Activated CD8-positive, alpha-beta memory T cell treated with anti-CD3 and anti-CD28 coated beads, Interleukin-2, amount 10 ng/mL, durations not matched to agents 7 days and 5 days (primary cell): ENCODE measurements at regions not wholly inside any gene's neighbourhood (a gene's known extent, or its start where the extent isn't known, plus 50 kb on each side); places are given as distances from the start of the nearest gene placed in this dataset.

Source experiments
- ATAC-seq: fragments of 150-1000 bp; cut with Tn5 transposase; one replicate; pipeline ENCODE4 v1.10.0; 2021; ENCODE audit warnings: moderate library complexity
- CTCF ChIA-PET: fragments of 350-600 bp; sonication (Branson Sonifier 250); formaldehyde crosslinking; loops from one replicate; lab custom pipeline; 2021; ENCODE audit warnings: antibody characterized with exemption; lab: Charles Lee
- DNase-seq: peaks from one replicate; pipeline ENCODE4 v3.0.0-alpha.2; 2020
- H3K27ac Mint-ChIP-seq: one replicate; pipeline ENCODE4 v1.8.0; 2021; ENCODE audit warnings: mild to moderate bottlenecking, mixed read lengths
- H3K27me3 Mint-ChIP-seq: one replicate; pipeline ENCODE4 v1.8.0; 2021; ENCODE audit warnings: mixed read lengths
- H3K36me3 Mint-ChIP-seq: one replicate; pipeline ENCODE4 v1.8.0; 2021; ENCODE audit warnings: mild to moderate bottlenecking, mixed read lengths
- H3K4me1 Mint-ChIP-seq: one replicate; pipeline ENCODE4 v1.8.0; 2021; ENCODE audit warnings: mixed read lengths
- H3K4me3 Mint-ChIP-seq: one replicate; pipeline ENCODE4 v1.8.0; 2021; ENCODE audit warnings: mild to moderate bottlenecking, moderate library complexity, mixed read lengths
- H3K9me3 Mint-ChIP-seq: one replicate; pipeline ENCODE4 v1.8.0; 2022; ENCODE audit warnings: low read depth, mixed read lengths

DNA sequence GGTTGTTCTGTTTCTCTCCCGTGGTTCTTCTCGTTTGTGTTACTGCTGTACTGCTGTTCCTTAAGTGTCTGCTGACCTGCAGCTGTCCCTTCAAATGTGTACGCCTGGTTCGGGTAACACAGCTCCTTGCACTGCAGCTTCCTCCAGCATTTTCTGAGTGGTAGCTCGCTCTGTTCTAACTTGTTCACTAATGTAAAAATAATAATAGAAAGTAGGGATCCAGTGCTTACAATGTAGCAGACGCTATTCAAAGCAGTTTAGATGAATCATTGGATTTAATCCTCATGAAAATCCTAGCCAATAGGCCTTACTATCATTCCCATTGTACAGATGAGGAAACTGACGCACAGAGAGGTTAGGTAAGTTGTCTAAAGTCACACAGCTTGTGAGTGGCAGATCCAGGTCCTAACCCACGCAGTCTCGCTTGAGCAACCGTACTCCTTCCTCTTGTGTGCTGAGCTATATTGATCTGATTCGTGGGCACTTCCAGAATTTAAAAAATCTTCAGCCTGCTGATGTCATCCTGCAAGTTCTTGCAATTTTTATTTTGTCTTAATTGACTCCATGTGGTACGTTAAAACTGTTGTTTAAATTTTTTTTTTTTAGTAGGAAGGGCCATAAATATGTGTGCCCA is 448.2 kb upstream of the FAT1 start:
- no peak for ATAC-seq
- no peak overlapping the region for H3K4me3 Mint-ChIP-seq
- no peaks in the 10 kb centered on the region for H3K27me3 Mint-ChIP-seq
- DNase-seq, result no peak
- no peaks in the 10 kb centered on the region for H3K36me3 Mint-ChIP-seq
- H3K4me1 Mint-ChIP-seq, result no peaks in the 10 kb centered on the region
- peaks cover 13% of the 10 kb centered on the region for H3K9me3 Mint-ChIP-seq
- no peak overlapping the region for H3K27ac Mint-ChIP-seq
- CTCF ChIA-PET, result no interaction called here

DNA sequence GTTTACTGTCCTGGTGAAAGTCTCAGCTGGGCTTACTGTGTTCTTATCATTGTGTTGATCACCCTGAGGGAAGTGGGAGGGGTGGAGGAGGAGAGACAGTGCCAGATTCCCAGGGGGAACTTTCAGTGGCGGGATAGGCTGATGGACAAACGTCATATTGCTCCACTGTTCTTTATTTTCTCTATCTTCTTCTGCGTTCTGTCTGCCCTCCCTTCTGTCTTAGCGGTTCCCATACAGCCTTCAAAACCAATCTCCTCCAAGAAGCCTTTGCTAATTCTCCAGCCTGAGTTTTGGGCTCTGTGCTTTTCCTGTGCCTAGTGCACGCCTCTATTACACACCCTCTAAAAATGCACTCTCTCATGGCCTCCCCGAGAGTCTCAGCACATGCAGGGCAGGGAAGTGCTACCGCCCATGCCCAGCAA is 448.7 kb upstream of the FAT1 start:
- Mint-ChIP-seq H3K36me3 (no peaks in the 10 kb centered on the region), H3K4me3 (no peak overlapping the region), H3K4me1 (no peaks in the 10 kb centered on the region), H3K27ac (no peak overlapping the region), H3K27me3 (no peaks in the 10 kb centered on the region), H3K9me3 (peaks cover 13% of the 10 kb centered on the region)
- CTCF ChIA-PET, result no interaction called here
- ATAC-seq (no peak), DNase-seq (no peak)

DNA sequence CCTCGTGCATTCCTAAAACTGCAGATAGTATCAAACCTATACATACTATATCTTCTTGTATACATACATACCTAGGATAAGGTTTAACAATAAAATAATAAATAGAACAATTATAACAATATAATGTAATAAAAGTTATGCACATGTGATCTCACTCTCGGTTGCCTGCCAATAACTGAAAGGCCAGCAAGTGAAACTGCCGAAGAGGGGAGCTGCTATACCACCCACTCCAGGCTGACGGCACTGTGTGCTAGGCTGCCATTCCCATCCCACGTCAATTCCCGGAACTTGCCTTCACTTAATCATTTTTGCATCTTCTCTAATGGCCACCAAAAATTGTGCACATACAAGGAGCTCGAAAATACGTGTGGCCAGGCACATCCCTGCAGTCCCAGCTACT is 451.1 kb upstream of the FAT1 start:
- no peak for ATAC-seq
- no peaks in the 10 kb centered on the region for H3K4me1 Mint-ChIP-seq
- H3K4me3 Mint-ChIP-seq, result no peak overlapping the region
- CTCF ChIA-PET, result no interaction called here
- no peaks in the 10 kb centered on the region for H3K27me3 Mint-ChIP-seq
- peaks cover 13% of the 10 kb centered on the region for H3K9me3 Mint-ChIP-seq
- no peak overlapping the region for H3K27ac Mint-ChIP-seq
- DNase-seq, result no peak
- no peaks in the 10 kb centered on the region for H3K36me3 Mint-ChIP-seq

DNA sequence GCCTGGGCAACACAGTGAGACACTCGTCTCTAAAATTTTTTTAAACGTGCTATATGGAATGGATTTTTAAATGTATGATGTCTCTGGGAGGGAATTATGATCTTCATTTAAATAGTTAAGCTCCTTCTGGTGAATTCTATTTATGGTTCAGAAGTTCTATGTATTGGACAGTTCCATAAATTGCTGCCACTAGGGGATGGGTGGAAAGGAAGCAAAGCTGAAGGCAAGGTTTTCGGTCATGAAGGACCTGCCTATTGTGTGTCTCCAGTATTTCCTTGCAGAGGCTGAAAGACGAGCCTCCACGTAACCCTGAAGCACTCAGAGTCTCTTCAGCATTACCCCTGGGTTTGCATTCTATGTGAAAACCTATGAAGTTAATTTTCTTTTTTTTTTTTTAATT is 451.5 kb upstream of the FAT1 start:
- no peak overlapping the region for H3K4me3 Mint-ChIP-seq
- DNase-seq, result no peak
- no peaks in the 10 kb centered on the region for H3K27me3 Mint-ChIP-seq
- no peaks in the 10 kb centered on the region for H3K4me1 Mint-ChIP-seq
- CTCF ChIA-PET, result no interaction called here
- no peak for ATAC-seq
- H3K36me3 Mint-ChIP-seq, result no peaks in the 10 kb centered on the region
- peaks cover 13% of the 10 kb centered on the region for H3K9me3 Mint-ChIP-seq
- no peak overlapping the region for H3K27ac Mint-ChIP-seq

DNA sequence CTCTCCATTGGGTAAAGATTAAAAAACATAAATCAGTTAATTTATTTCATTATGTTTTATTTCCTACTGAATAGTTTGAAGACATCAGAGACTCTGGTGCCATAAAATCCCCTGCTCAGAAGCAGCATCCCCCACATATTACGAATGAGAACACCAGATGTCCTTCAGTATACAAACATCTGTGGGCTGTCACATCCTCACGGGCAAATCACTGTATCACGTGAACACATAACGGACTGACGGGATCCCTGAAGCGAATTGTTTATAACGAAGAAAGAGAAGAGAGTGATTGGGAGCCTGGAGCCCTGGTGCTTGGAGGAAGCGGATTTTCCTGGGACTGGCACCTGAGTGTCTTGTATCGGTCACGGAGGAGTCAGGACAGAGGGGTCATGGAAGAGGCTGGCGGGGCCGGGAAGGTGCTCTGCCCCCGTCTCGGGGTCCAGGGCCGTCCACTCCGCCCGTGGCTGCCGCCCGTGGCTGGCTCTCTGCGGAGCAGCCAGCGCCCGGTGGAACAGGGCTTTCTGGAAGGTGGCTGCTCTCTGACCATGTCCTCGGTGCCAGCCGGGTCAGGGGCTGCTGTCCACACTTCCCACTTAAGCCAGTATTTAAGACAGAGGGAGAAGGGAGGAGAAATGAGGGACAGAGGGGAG is 452.7 kb upstream of the FAT1 start:
- H3K36me3 Mint-ChIP-seq, result no peaks in the 10 kb centered on the region
- ATAC-seq (no peak), DNase-seq (no peak)
- no peaks in the 10 kb centered on the region for H3K27me3 Mint-ChIP-seq
- no peak overlapping the region for H3K4me3 Mint-ChIP-seq
- CTCF ChIA-PET, result no interaction called here
- H3K27ac Mint-ChIP-seq, result no peak overlapping the region
- H3K9me3 Mint-ChIP-seq, result peaks cover 13% of the 10 kb centered on the region
- no peaks in the 10 kb centered on the region for H3K4me1 Mint-ChIP-seq

DNA sequence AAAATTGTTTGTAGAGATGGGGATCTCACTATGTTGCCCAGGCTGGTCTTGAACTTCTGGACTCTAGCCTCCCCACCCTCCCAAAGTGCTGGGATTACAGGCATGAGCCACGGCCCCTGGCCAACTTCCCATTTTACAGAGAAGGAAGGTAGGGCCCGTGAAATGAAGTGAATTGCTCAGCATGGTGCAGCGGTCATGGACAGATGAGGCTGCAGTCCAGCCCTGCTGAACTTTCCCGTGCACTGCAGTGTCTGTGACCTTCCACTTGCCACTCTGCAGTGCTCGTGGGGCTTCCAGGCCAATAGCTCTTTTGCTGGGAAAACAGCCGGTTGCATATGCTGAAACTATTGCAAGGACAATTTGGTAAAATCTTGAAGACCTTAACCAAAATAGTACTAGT is 454.4 kb upstream of the FAT1 start:
- Mint-ChIP-seq H3K4me1 (no peaks in the 10 kb centered on the region), H3K36me3 (no peaks in the 10 kb centered on the region), H3K9me3 (peaks cover 11% of the 10 kb centered on the region), H3K4me3 (no peak overlapping the region), H3K27ac (no peak overlapping the region), H3K27me3 (no peaks in the 10 kb centered on the region)
- DNase-seq (no peak), ATAC-seq (no peak)
- CTCF ChIA-PET, result no interaction called here

DNA sequence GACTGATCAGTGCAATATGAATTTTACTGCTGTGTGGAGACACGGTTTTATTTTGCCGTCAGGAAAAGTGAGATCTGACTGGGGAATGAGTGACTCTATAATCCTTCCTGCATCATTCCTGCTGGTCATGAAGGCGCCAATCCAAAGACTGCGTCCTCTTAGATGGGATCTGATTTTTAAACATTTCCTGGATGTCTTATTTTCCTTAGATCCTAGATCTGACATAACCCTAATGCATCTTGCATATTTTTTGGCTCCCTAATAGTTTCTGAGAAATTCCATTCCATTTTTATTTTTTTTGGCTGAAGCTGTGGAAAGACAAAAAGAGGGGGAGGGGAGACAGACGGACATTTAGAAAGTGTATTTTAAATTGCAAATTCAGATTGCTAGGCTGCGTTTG is 454.9 kb upstream of the FAT1 start:
- Mint-ChIP-seq H3K36me3 (no peaks in the 10 kb centered on the region), H3K4me3 (no peak overlapping the region), H3K27me3 (no peaks in the 10 kb centered on the region), H3K4me1 (no peaks in the 10 kb centered on the region), H3K27ac (no peak overlapping the region), H3K9me3 (peaks cover 10% of the 10 kb centered on the region)
- ATAC-seq (no peak), DNase-seq (no peak)
- CTCF ChIA-PET, result no interaction called here

DNA sequence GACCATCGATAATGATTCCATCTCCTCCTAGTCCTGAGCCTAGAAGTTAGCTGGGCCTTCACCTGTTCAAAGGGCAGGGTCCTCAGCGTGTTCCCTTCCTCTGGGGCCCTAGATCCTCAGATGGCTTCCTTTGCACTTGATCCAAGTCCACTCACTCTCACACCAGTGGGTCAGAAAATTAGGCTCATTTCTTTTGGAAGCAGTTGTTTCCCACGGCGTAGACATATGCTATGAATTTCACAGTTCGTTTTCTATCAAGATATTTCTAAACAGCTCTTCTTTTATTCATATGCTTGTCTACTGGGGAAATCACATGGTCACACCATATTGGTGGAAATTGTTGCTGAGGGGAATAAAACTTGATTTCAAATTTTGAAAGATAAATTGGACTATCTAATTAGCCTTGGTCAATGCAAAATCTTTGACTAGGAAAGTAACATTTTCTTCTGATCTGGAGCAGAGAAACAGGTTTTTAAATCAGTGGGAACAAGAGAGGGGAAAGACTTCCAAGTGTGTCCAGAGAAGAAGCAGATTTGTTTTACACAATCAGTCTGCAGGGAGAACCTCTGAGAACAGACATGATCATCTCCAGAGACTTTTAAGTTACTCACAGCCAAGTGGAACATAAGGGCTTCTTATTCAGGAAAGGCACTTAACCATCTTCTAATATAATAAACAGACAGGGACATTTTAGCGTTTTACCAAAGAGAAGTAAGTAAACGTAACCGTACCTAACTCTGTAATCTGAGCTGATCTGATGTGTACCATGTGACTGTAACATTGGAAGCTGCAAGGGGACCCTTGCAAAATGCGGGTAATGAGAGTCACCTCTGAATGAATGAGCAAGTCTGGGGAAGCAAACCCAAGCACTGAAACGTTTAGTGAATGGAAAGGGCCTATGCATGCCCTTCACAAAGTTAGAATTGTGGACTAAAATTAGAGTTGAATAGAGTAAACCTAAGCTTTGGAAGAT is 455.7 kb upstream of the FAT1 start:
- ATAC-seq (no peak), DNase-seq (no peak)
- Mint-ChIP-seq H3K9me3 (peaks cover 4% of the 10 kb centered on the region), H3K4me3 (no peak overlapping the region), H3K27me3 (no peaks in the 10 kb centered on the region), H3K27ac (no peak overlapping the region), H3K4me1 (no peaks in the 10 kb centered on the region), H3K36me3 (no peaks in the 10 kb centered on the region)
- CTCF ChIA-PET, result no interaction called here

DNA sequence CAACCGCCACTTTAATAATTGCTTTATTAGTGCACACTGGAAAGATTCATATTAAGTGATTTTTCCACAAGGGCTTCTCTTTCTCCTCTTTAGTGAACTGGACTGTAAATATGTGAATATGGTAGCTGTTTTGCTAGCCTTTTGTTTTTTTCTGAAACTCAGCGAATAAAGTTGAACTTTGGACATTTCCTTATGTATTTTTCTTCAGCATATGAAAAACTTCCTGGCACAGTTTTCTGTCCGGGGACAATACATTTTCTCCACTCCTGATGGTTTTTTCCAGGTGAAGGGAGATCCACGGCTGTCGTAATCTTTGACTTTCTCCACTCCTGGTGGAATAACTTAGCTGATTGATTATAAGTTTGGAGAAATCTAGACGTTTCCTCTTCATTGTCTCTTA is 457.4 kb upstream of the FAT1 start:
- Mint-ChIP-seq H3K9me3 (peaks cover 2% of the 10 kb centered on the region), H3K36me3 (no peaks in the 10 kb centered on the region), H3K27ac (no peak overlapping the region), H3K4me3 (no peak overlapping the region), H3K27me3 (no peaks in the 10 kb centered on the region), H3K4me1 (no peaks in the 10 kb centered on the region)
- DNase-seq, result no peak
- CTCF ChIA-PET, result no interaction called here
- ATAC-seq, result no peak

DNA sequence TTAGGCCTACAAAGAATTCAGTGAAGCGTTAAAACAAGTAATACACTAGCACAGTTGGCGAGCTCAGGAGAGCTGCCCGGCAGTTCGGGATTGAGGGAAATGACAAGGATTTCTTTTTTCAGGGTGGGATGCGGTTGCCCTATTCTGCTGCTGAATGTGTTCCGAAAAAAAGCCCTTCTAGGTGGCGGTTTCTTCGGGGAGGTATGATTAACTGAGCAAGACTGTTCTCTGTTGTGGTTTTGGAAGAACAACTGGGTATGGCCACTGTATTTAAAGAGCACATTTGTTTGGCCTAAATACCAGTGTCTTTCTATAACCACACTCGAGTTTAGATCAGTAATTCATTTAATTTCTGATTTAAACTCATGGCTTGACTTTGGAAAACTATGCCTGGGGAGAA is 459.7 kb upstream of the FAT1 start:
- H3K27ac Mint-ChIP-seq, result no peak overlapping the region
- no peaks in the 10 kb centered on the region for H3K9me3 Mint-ChIP-seq
- no peak for ATAC-seq

DNA sequence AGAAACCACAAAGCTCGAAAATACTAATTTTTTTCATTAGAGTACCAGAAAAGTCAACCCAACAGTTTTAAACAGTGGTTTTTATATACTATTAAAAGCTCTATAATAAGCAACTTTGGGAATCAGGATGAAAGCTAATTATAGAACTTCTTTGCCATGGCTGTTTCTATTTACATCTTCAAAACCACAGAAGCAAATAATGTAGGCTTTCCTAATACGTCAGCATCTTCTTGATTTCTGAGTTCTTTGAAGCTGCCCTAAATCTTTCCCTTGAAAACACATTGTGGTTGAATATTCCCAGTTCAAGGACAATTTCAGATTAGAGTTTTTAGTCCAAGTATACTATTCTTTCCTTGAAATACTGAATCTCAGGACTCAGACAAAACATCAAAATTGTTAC is 460.2 kb upstream of the FAT1 start:
- no peaks in the 10 kb centered on the region for H3K36me3 Mint-ChIP-seq
- CTCF ChIA-PET, result no interaction called here

More for the DNA sequence above, 459.7 kb upstream of the FAT1 start:
- Mint-ChIP-seq H3K4me1 (no peaks in the 10 kb centered on the region), H3K4me3 (no peak overlapping the region), H3K27me3 (no peaks in the 10 kb centered on the region), H3K36me3 (no peaks in the 10 kb centered on the region)
- CTCF ChIA-PET, result no interaction called here
- DNase-seq, result no peak

DNA sequence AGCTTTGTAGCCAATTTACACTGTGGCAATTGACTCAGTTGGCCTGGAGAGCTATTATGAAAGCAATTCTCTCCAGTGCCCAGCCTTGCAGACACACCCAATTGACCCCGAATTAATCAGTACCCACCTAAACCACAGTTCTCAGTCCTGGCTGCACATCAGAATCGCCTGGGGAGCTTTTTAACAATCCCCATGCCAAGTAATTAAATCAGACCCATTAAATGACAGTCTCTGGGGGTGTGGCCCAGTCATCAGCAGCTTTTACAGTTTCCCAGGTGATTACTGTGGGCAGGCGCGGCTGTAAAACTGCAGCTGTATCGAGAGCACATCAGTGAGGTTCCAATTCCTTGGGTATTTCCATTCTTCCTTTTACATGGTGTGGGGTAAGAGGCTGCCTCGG is 460.9 kb upstream of the FAT1 start:
- Mint-ChIP-seq H3K27me3 (no peaks in the 10 kb centered on the region), H3K4me1 (no peaks in the 10 kb centered on the region), H3K4me3 (no peak overlapping the region), H3K9me3 (no peaks in the 10 kb centered on the region), H3K36me3 (no peaks in the 10 kb centered on the region), H3K27ac (no peak overlapping the region)
- ATAC-seq (no peak), DNase-seq (no peak)
- CTCF ChIA-PET, result no interaction called here

More for the DNA sequence above, 460.2 kb upstream of the FAT1 start:
- ATAC-seq (no peak), DNase-seq (no peak)
- Mint-ChIP-seq H3K27me3 (no peaks in the 10 kb centered on the region), H3K27ac (no peak overlapping the region), H3K4me3 (no peak overlapping the region), H3K4me1 (no peaks in the 10 kb centered on the region), H3K9me3 (no peaks in the 10 kb centered on the region)

DNA sequence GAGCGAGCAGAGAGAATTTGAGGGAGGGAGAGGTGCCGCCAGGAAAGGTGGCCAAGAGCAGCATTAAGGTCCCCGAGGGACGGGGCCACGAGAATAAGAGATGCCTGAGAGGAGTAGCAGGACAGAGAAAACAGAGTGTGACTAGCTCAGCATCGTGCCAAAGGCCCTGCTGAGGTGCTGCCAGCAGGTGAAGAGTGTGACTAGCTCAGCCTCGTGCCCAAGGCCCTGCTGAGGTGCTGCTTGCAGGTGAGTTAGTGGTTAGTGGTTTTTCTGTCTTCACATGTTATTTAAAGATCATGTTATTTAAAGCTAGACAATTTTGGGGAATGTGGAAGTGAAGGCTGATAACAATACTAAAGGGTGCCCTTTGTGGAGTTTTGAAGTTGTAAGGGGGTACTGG is 464.5 kb upstream of the FAT1 start:
- ATAC-seq (no peak), DNase-seq (no peak)
- no peaks in the 10 kb centered on the region for H3K27me3 Mint-ChIP-seq
- no peaks in the 10 kb centered on the region for H3K4me1 Mint-ChIP-seq
- no peak overlapping the region for H3K27ac Mint-ChIP-seq
- H3K9me3 Mint-ChIP-seq, result peaks cover 8% of the 10 kb centered on the region
- no peak overlapping the region for H3K4me3 Mint-ChIP-seq
- H3K36me3 Mint-ChIP-seq, result no peaks in the 10 kb centered on the region
- CTCF ChIA-PET, result no interaction called here

DNA sequence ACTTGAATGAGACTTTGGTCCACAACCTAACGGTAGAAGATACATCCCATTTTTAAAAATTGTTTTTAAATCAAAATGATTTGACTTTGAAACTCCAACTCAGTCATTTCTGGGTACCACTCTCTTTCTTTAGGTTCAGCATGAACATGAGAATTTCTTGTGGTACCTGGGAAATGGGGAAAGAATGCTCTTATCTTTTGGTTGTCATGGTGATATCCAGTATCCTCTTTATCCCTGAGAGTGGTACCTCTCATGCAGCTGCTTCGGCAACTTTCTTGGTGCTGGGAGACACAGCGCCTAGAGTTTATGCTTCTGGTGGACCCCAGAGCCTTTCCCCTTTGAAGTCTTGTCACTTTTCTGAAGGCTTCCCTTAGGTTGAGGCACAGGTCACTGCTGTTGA is 465.1 kb upstream of the FAT1 start:
- DNase-seq (no peak), ATAC-seq (no peak)
- Mint-ChIP-seq H3K9me3 (peaks cover 8% of the 10 kb centered on the region), H3K36me3 (no peaks in the 10 kb centered on the region), H3K4me1 (no peaks in the 10 kb centered on the region), H3K27ac (no peak overlapping the region), H3K27me3 (no peaks in the 10 kb centered on the region), H3K4me3 (no peak overlapping the region)
- CTCF ChIA-PET, result no interaction called here
